Lung (tissue), 11 donors: ENCODE measurements at regions not wholly inside any gene's neighbourhood (a gene's known extent, or its start where the extent isn't known, plus 50 kb on each side); places are given as distances from the start of the nearest gene placed in this dataset.
A peak's percentile ranks its signal among the peaks of the same experiment; 100 is the strongest.

Experiments
- ATAC-seq: fragments of 200-7000 bp; cut with Tn5 transposase; one replicate; pipeline ENCODE4 v1.9.1; 2020; ENCODE audit warnings: moderate number of reproducible peaks; ENCODE audit not compliant: insufficient read depth, low FRiP score
- DNase-seq, 3 donors: peaks; one replicate each; pipeline ENCODE4 v3.0.0-alpha.2; 2013 to 2017
- H3K27ac ChIP-seq, 2 donors: one replicate each; pipeline ENCODE4 v1.5.1; 2013; ENCODE audit warnings: mild to moderate bottlenecking in 2 of 2, moderate library complexity in 2 of 2, control low read depth in 1 of 2, inconsistent platforms in 1 of 2, low read depth in 1 of 2, low read length in 1 of 2
- H3K27me3 ChIP-seq, 3 donors: one replicate each; pipeline ENCODE4 v1.5.1; 2013; ENCODE audit warnings: low read length in 2 of 3; ENCODE audit not compliant: control insufficient read depth in 3 of 3, insufficient read depth in 3 of 3
- H3K36me3 ChIP-seq, 4 donors: one replicate each; pipeline ENCODE4 v1.5.1; 2013; ENCODE audit warnings: low read length in 4 of 4, mild to moderate bottlenecking in 1 of 4, moderate library complexity in 1 of 4; ENCODE audit not compliant: control insufficient read depth in 4 of 4, insufficient read depth in 4 of 4
- H3K4me1 ChIP-seq, 5 donors: one replicate each; pipeline ENCODE4 v1.5.1; 2013; ENCODE audit warnings: low read length in 5 of 5, mild to moderate bottlenecking in 2 of 5, moderate library complexity in 1 of 5; ENCODE audit not compliant: control insufficient read depth in 5 of 5, insufficient read depth in 5 of 5
- H3K4me3 ChIP-seq: one replicate; pipeline ENCODE4 v1.5.1; 2013; ENCODE audit warnings: mild to moderate bottlenecking, control low read depth, moderate library complexity
- H3K9ac ChIP-seq, 2 donors: one replicate each; pipeline ENCODE4 v1.5.1; 2013; ENCODE audit warnings: low read length in 2 of 2, control low read depth in 1 of 2; ENCODE audit not compliant: insufficient read depth in 1 of 2
- H3K9me3 ChIP-seq, 4 donors: one replicate each; pipeline ENCODE4 v1.5.1; 2013; ENCODE audit warnings: low read length in 3 of 4, mild to moderate bottlenecking in 1 of 4, moderate library complexity in 1 of 4; ENCODE audit not compliant: control insufficient read depth in 4 of 4, insufficient read depth in 3 of 4
- CTCF ChIP-seq: IDR thresholded peaks from 2 replicates; pipeline ENCODE4 v1.5.1; 2012; ENCODE audit warnings: mild to moderate bottlenecking; ENCODE audit errors: control extremely low read depth, extremely low read depth
- WGBS, 2 donors: extraction: QIAGEN DNeasy Blood & Tissue Kit; methylation state at CpG; one replicate each; pipeline ENCODE4 v1.1.7; 2013; 5-methylcytosine and 5-hydroxymethylcytosine counted together
- donor health status: control.
- donor health status: control.
- donor health status: Bipolar disorder and iron deficiency.
- donor health status: healthy.
- donor health status: DM: yes; HTN: yes; CAD: no.

GRCh38 chr6:112781241-112781640, 434.1 kb downstream of the RFPL4B start:
- peaks cover 0 to 2% (median 0%) of the 10 kb centered on the region in 5 donors for H3K4me1 ChIP-seq
- DNase-seq (peak; percentile 17 to 50 (median 45)), ATAC-seq (no peak)
- WGBS, 2 donors: 53 to 61% methylated on average over 2 of the region's 2 CpGs
- no peaks in the 10 kb centered on the region for H3K27me3 ChIP-seq
- H3K36me3 ChIP-seq: no peaks in the 10 kb centered on the region
- no peak overlapping the region for H3K4me3 ChIP-seq
- H3K9ac ChIP-seq: no peak overlapping the region
- H3K9me3 ChIP-seq: no peaks in the 10 kb centered on the region
- TF ChIP-seq CTCF: no peak
- H3K27ac ChIP-seq: no peak overlapping the region

DNA sequence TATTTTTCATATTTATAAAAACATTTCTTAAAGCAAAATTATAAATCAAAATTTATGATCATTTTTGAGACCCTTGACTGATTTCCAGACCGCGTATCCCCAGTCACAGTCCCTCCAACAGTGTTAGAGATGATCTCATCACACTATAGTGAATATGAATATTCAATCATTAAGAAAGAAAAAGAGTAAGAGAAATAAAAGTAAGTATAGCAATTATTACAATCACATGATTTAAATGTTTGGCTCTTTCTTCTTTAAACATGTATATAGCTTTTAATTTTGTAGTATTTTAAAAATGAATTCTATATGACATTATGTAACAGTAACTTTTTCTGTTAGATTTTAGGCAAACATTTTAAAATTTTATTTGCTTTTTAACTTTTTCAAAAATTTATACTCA, 438.3 kb downstream of the RFPL4B start:
- DNase-seq: no peak
- Histone ChIP-seq H3K36me3 (no peaks in the 10 kb centered on the region), H3K9me3 (no peaks in the 10 kb centered on the region), H3K4me1 (peaks cover 0 to 2% (median 0%) of the 10 kb centered on the region in 5 donors), H3K4me3 (no peak overlapping the region), H3K9ac (no peak overlapping the region), H3K27ac (no peak overlapping the region), H3K27me3 (no peaks in the 10 kb centered on the region)
- ATAC-seq: no peak
- WGBS, 2 donors: 97 to 99% methylated on average over 2 of the region's 2 CpGs
- TF ChIP-seq CTCF: no peak

- Histone ChIP-seq H3K4me3 (no peak overlapping the region), H3K9me3 (no peaks in the 10 kb centered on the region), H3K27ac (no peak overlapping the region), H3K9ac (no peak overlapping the region), H3K4me1 (no peaks in the 10 kb centered on the region), H3K36me3 (no peaks in the 10 kb centered on the region), H3K27me3 (no peaks in the 10 kb centered on the region)
- 83 to 93% methylated on average over 2 of the region's 2 CpGs for WGBS, 2 donors
- DNase-seq (no peak), ATAC-seq (no peak)
- no peak for TF ChIP-seq CTCF
These were observed 439.7 kb downstream of the RFPL4B start for GRCh38 chr6:112786801-112787200.

GRCh38 chr6:112787371-112787770, 440.2 kb downstream of the RFPL4B start:
- Histone ChIP-seq H3K4me1 (no peaks in the 10 kb centered on the region), H3K36me3 (no peaks in the 10 kb centered on the region), H3K27me3 (no peaks in the 10 kb centered on the region), H3K4me3 (no peak overlapping the region), H3K9me3 (no peaks in the 10 kb centered on the region), H3K27ac (no peak overlapping the region), H3K9ac (no peak overlapping the region)
- TF ChIP-seq CTCF: no peak
- WGBS, 2 donors: 79 to 87% methylated on average over 6 of the region's 6 CpGs
- no peak for ATAC-seq
- DNase-seq: peak; percentile 24 to 80 (median 66)
